Prostate gland (tissue), 2 donors: ENCODE measurements at regions not wholly inside any gene's neighbourhood (a gene's known extent, or its start where the extent isn't known, plus 50 kb on each side); places are given as distances from the start of the nearest gene placed in this dataset.

Source experiments
- POLR2A ChIP-seq: fragments of 450-650 bp; IDR thresholded peaks from one replicate; pipeline ENCODE4 v1.6.1; 2016; ENCODE audit warnings: antibody characterized with exemption, mild to moderate bottlenecking
- TF ChIP-seq, protein P1 (sequence below), 4 experiments: fragments of 200-600 bp in 2 of 4; fragments of 450-650 bp in 2 of 4; sonication (generic) in 2 of 4; IDR thresholded peaks; 1 replicate in 3 of 4; 2 replicates in 1 of 4; pipeline ENCODE4 v1.5.1; 2016 to 2019; ENCODE audit warnings: antibody characterized with exemption in 4 of 4, mild to moderate bottlenecking in 2 of 4, moderate library complexity in 2 of 4

DNA sequence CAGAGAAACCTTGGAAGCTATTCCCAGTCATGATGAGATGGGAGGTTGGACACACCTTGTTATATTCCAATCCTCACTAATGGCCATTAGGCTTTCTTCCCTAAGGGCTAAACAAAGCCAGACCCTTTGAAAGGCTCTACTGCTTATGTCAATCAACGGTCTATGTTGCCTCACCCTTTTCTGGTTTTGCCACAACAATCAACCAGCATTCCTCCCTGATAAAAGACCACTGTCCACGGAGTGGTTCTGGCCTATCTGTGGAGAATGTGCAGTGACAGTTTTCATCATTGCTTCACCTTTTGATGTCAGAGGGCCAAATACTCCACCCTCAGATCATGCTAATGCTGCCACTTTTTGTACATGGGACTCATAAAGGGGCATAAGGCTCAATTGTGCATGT, 913.4 kb downstream of the RPA4 start:
- TF ChIP-seq, protein P1, sequence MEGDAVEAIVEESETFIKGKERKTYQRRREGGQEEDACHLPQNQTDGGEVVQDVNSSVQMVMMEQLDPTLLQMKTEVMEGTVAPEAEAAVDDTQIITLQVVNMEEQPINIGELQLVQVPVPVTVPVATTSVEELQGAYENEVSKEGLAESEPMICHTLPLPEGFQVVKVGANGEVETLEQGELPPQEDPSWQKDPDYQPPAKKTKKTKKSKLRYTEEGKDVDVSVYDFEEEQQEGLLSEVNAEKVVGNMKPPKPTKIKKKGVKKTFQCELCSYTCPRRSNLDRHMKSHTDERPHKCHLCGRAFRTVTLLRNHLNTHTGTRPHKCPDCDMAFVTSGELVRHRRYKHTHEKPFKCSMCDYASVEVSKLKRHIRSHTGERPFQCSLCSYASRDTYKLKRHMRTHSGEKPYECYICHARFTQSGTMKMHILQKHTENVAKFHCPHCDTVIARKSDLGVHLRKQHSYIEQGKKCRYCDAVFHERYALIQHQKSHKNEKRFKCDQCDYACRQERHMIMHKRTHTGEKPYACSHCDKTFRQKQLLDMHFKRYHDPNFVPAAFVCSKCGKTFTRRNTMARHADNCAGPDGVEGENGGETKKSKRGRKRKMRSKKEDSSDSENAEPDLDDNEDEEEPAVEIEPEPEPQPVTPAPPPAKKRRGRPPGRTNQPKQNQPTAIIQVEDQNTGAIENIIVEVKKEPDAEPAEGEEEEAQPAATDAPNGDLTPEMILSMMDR (IDR thresholded peaks at IDR 0.05): no peak
- TF ChIP-seq POLR2A: no peak
